ENCODE measurements at regions not wholly inside any gene's neighbourhood (a gene's known extent, or its start where the extent isn't known, plus 50 kb on each side); places are given as distances from the start of the nearest gene placed in this dataset.
A peak's percentile ranks its signal among the peaks of the same experiment; 100 is the strongest.

DNA sequence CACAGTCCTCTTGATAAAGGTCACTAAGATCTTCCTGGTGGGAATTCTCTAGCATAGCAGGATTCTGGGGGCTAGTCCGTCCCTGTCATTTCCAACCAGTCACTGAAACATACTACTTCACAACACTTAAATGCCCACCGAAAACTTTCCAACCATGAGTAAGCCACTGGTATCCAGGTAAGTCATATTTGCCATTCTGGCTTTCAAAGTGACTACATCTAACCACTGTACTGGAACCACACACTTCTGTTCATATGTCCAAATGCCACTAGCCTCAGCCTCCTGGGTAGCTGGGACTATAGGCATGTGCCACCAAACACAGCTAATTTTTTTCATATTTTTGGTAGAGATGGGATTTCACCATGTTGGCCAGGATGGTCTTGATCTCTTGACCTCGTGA is 64.3 kb upstream of the VANGL1 start:
- no peak for DNase-seq

DNA sequence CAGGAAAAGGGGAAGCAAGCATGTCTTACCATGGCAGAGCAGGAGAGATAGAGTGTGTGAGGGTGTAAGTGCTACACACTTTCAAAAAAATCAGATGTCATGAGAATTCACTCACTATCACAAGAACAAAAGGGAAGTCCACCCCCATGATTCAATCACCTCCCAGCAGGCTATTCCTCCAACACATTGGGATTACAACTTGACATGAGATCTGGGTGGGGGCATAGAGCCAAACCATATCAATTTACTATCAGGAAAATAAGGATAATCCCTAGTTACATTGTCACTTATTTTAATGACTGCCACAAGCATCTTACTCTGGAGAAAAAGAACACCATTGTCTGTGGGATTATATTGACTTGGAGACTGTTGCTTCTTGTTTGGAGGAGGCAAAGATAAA is 66.1 kb upstream of the VANGL1 start:
- no peak for DNase-seq

DNA sequence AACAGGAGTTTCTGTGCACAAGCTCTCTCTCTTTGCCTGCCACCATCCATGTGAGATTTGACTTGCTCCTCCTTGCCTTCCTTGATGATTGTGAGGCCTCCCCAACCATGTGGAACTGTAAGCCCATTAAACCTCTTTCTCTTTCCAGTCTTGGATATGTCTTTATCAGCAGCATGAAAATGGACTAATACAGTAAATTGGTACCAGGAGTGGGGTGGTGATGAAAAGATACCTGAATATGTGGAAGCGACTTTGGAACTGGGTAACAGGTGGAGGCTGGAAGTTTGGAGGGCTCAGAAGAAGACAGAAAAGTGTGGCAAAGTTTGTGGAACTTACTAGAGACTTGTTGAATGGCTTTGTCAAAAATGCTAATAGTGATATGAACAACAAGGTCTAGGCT is 69.1 kb upstream of the VANGL1 start:
- no peak for DNase-seq

DNA sequence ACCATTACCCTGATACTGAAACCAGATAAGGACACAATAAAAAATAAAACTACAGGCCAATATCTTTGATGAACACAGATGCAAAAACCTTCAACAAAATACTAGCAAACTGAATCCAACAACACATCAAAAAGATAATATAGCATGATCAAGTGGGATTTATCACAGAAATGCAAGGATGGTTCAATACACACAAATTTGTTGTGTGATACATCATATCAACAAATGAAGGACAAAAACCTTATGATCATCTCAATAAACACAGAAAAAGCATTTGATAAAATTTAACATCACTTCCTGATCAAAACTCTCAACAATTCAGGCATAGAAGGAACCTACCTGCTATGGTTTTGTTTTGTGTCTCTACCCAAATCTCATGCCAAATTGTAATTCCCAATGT is 74.3 kb upstream of the VANGL1 start:
- no peak for DNase-seq

DNA sequence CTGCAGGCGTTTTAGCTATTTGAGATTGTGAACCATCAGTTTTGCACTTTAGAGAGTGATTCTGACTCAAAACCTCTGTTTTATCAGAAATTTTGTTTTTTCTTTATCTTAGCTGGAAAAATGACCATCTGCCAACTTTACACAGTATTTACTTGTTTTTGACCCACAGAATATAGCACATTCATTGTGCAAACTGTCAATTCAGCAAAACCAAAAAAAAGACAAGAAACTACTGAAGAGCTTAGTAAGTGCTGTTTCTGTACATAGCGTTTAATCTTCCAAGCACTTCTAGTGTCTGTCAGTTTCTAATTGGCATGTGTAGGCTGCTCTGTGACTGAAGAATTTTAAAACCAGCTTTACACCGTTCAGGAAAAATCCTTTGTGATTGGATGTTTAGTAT is 76.0 kb upstream of the VANGL1 start:
- DNase-seq = no peak

DNA sequence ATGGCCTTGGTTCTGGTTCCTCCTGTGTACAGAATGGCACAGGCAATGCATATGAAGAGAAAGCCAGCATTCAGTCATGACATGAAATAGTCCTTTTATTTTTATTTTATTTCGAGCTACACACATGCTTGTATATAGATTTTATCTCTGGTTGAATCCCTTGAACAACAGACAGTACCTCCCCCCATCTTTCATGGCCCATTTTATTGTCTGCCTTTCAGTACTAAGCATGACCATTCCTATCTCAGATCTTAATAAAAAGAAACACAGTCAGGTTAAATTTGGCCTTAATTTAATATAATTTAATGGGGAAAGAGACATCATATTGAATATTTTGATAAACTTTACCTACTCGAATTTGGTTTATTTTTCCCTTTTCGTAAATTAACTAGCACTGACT is 76.4 kb upstream of the VANGL1 start:
- no peak for DNase-seq

DNA sequence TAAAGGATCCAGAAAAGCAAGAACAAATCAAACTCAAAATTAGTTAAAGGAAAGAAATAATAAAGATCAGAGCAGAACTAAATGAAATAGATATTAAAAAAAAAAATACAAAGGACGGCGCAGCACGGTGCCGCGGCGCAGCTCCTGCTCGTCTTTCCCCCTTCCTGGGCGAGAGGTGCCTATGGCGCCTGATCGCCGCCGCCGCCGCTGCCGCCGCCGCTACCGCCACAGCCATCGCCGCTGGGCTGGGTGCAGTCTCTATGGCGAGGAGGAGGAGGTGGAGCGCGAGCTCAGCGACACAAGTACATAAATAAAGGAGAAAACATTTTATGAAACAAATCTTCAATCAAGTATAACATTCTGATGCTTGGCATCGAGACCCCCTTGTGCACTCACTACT is 77.6 kb upstream of the VANGL1 start:
- no peak for DNase-seq

DNA sequence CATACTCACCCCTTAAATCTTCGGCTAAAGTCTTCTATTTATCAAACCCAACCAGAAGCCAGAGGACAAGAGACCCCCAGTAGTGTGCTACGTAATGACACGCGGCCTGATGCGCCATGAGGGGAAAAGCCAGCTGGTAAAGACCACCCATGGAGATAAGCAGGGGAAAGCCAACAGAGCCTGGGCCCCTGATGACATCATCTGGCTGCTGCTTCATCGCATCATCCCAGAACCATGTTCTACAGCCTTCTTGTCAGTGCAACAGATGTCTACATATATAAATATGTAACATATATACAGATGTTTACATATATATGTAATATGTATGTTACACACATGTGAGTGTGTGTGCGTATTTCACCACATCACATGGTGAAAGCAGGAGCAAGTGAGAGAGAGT is 81.7 kb upstream of the VANGL1 start:
- no peak for DNase-seq

DNA sequence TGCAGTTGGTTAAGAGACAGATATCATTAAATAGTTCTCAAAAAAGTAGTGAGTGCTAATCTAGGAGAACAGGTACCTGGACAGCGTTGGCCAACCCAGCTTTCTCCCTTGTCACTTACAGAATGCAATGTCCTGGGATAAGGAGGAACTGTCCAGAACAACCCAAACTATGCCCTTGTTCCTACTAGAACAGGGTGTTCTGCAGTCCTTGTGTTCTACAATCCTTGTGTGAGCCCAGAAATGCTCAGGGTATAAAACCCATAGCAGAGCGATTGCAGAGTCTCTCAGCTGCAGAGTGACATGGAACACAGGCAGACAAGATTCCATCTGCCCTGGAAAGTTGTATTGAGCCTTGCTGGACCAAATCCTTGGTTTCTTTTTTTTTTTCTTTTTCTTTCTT is 83.5 kb upstream of the VANGL1 start:
- DNase-seq = no peak

DNA sequence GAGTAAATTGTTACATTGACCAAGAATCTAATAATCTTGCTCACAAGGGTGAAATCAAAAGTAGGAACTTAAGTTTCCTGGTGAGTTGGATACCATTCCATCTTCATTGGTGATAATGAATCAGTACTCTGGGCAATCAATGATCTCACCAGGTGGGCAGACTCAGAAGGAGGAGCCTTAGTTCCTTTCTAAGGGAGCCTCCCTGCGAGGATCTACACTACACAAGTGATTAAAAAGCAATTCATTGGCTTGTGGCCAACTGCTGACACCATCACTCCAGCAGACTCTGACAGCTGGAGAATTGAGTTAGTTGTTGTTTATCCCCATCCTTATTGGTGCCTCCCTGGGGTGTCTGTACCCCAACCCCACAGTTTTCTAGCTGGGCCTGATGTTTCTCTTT is 84.1 kb upstream of the VANGL1 start:
- DNase-seq = peak; percentile 39

DNA sequence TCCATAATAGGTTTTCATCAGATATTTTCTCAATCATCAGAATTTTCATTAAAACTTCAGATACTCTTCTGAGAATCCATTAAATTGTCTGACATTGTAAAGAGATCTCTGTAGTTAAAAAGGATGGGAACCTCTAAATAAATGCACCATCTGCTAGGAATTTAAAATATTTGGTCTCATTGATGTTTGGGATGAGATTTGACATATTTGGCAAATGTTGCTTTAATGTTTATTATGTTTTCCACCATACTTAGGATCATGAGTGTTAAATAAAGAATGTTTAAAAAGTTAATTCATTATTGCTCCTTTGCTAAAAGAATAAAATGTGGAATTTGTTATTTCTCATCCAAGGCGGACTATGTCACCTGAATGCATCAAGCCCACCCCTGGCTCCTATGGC is 85.5 kb upstream of the VANGL1 start:
- no peak for DNase-seq

DNA sequence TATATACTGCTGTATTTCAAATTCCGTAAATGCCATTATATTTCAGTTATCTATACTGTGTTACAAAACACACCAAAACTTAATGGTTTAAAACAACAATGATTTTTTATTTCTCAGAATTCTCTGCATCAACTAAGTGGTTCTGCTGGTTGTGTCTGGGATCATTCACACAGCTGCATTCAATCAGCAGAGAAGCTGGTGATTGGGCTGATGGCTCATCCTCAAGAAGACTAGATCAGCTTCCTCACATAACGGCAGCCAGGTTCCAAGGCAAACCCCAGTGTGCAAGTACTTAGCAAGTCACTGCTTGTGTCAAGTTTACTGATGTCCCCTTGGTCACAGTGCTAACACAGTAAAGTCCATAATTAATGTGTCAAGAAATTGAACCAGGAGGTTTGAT is 86.3 kb upstream of the VANGL1 start:
- DNase-seq = no peak

DNA sequence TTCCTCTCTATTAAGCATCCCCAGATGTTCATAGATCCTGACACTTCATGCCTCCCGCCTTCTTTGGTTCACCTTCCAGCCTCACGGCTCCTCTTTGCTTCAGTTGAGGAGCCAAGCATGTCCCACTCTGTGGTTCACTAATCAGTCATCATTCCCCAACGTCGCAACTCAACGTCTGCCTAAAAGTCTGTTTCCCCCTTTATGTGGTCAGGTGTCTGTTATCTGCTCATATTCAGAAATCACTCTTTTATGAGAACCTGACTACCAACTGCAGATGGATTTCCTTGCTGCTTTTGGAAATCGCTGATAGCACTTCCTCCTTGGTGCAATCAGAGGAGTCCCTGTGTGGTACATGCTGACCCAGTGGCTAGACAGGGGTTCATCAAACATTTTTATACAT is 94.1 kb upstream of the VANGL1 start:
- no peak for DNase-seq

DNA sequence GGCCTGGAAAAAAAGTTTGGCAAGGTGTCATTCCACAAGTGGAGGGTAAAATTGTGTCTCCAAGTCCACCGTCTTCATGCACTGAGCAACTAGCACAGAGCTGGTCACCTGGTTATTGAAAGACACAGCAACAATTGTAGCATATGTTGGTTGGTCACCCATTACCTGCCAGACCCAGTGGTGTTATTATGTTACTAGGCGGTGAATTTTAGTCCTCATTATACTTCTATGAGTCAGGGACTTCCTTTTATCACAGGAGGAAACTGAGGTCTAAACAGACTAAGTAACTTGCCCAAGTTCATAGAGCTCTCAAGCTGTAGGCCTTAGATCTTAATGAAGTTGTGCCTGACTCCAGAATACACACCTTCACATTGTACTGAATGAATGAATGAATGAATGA is 94.9 kb upstream of the VANGL1 start:
- DNase-seq = no peak

DNA sequence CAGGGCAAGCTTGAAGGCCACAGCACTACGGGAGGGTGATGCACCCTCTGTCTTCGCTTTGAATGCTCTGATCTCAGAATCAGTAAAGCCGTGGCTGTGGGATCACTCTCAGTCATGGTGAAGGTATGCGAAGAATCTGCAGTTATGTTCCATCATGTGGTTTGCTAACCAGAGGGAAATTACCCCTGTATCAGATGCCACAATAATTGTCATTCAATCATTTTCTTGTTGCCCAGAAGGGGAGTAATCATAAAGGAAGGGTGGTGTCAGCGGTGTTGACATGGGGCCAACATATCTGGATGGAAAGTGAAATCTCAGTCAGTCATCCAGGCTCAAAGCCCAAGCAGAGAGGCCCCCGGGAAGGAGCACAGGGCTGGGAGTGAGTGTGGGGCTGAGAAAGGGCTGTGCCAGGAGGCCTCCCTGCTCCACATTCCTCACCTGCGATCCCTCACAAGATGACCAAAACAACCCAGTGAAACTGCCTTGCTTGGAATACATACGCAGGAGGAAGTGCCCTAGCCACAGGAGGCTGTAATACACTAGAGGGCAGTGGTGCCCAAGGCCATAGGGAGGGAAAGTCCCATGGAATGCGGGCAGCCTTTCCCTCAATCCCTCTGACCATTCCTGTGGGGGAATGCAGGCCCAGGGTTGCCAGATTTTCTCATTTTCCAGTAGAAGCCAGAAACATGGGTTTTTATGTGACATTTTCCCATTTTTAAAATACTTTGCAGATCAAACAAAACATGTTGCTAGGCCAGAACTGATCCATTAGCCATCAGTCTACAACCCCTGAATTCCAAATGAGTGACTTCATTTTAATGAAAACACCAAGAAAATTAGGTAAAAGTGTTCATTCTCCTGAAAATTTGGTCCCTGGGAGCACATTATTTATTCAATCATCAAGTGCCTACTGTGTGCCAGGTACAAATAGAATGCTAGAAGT is 95.7 kb upstream of the VANGL1 start:
- DNase-seq = peak; percentile 21

DNA sequence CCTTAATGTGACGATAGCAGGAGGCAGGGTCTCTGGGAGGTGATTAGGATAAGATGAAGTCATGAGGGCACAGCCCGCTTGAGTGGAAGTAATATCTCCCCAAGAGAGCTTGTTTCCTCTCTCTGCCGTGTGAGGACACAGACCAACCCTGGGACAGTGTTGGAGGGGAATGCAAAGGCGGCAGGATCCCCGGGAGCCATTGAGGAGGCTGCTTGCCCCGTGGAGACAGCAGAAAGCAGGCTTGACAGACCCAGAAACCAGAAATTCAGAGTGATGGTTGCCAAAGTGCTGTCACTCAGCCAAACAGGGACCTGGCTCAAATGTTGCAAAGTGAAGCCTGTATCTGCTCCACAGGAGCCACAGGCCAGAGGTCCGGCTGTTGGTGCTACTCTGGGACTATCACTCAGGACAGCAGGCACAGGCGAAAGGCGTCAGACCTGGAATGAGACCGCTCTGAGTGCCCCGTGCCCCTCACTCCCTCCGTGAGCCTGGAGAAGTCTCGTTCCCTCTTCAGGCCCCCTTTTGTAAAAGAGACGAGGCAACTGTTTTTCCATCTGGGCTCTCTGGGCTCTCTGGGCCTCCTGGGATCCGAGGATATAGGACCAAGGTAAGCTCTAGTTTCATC is 96.6 kb upstream of the VANGL1 start:
- DNase-seq = no peak

DNA sequence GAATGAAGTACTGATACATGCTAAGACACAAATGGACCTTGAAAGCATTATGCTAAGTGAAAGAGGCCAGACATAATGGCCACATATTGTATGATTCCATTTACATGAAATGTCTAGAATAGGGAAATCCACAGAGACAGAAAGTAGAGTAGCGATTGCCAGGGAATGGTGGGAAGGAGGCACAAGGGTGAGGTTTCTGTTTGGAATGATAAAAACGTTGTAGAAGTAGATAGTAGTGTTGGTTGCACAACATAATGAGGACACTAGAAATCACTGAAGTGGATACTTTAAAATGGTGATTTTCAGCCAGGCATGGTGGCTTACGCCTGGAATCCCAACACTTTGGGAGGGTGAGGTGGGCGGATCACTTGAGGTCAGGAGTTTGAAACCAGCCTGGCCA is 97.6 kb upstream of the VANGL1 start:
- DNase-seq = no peak

DNA sequence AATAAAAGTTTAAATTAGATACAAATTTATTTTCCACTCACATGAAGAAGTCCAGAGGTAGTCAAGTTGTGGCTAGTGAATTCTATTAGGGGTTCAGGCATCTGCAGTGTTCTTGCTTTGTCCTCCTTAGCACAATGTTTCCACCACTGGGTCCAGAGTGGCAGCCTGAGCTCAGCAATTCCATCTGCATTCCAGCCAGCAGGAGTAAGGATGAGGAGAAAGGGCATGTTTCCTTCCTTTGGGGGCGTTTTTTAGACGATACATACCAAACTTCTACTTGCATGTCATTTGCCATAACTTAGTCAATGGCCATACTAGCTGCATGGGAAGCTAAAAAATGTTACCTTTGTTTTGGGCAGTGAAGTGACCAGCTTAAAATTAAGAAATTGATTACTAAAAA is 98.5 kb upstream of the VANGL1 start:
- no peak for DNase-seq

DNA sequence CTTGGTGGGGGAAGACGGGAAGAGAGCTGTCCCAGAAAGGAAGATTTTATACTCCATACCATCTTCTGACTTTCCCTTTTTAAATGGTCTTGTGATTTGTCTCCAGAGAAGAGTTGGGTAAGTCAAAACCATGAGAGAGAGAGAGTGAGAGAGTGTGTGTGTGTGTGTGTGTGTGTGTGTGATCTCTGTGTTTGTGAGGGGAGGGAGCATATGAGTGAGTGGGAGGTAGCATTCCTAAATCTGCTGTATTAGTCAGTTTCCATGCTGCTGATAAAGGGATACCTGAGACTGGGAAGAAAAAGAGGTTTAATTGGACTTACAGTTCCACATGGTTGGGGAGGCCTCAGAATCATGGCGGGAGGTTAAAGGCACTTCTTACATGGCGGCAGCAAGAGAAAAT is 102.0 kb upstream of the VANGL1 start:
- DNase-seq = no peak

DNA sequence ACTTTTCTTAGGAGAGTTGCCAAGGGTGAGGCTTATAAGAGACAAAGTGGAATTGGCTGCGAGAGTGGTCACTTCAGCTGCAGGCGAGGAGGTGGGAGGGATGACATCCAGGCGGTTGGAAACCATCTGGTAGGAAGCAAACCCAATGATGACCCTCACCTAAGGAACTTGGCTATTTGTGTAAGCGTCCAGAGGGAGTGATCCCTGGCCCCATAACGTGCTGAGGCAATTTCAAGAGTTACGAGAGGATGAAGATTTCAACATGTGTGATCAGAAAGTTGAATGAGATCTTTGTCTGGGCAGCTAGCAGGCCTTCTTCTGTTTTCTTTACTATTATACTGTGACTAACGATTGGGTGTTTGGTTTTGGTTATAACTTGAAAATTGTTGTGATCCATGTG is 102.7 kb upstream of the VANGL1 start:
- no peak for DNase-seq

DNA sequence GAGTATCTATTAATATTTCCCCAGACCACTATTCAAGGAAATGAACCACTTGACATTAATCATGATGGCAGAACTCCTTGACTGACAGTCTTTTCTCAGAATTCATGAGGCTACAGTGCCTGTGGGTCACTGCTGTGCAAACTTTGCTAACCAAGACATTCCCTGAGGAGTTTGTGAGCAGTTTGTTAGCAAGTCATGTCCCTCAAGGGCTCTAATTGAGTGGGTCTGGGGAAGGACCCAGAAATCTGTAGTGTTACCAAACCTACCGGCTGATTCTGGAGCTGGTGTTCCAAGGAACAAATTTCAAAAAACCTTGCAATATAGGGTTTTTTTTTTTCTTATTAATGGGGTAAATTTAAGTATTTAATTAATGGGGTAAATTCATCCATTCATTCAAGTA is 103.2 kb upstream of the VANGL1 start:
- DNase-seq = no peak

DNA sequence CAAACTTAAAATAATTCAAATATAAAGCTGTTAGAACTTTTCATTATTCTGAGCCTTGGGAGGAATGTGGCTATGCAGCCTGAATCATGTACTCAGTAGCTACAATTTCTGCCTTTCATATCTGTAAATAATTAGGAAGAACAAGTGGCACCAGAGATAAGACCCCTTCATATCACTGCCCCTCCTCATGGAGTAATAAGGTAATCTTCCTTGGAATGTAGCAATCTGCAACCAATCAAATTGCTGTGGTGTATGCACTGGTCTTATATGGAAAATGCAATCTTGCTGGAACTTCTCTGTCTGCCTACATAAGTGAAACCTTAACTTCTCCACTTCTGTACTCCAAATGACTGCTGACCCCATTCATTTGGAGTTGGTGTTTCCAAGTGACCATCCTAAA is 104.4 kb upstream of the VANGL1 start:
- no peak for DNase-seq

DNA sequence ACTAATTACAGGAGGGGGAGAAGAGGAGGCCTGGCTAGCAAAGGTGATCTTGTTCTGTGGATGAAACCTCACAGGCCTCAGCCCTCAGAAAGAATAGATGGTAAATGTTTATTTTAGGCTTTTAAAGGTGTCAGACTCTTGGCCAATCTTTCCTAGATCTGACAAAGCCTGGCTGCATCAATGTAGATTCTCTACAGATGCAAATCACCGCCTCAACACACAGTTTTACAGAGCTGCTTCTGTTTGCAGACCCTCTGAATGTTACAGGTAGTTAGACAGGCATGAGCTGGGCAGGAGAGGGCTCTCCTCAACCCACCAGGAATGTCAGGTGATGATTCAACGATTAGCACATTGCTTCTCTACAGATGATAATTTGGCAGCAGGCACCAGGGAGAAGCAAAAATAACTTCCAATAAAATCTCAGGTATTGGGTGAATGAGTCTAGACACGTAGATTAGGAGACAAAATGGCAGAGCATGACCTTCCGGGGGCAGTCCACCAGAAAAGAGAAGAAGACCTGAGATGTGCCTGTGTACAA is 105.4 kb upstream of the VANGL1 start:
- DNase-seq = no peak

DNA sequence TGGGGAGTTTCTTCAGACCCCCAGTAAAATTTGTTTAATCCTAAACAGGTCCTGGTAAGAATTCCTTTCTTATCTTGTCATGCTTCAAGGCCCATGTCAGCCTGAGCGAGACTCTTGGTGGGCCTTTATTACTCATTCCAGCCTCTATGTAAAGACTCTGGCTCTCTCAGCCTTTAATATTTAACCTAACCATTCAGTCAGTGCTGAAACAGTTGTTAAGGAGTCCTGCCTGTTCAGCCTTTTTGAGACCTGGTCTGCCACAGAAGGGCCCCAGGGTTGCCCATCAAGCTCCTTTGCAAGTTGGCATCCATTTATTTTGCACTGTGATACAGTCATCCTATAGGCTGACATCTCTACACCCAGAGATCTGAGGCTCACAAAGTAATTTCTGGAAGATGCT is 107.7 kb upstream of the VANGL1 start:
- DNase-seq = no peak
